Activated B cell treated with CpG ODN at 0.5 μM for 24 hours (primary cell): ENCODE measurements at regions not wholly inside any gene's neighbourhood (a gene's known extent, or its start where the extent isn't known, plus 50 kb on each side); places are given as distances from the start of the nearest gene placed in this dataset.

Experiments used
- ATAC-seq: fragments of 200-7000 bp; cut with Tn5 transposase; one replicate; pipeline ENCODE4 v1.10.0; 2021; ENCODE audit warnings: low read depth, mild to moderate bottlenecking, moderate library complexity
- CTCF ChIA-PET: fragments of 350-600 bp; sonication (Branson Sonifier 250); formaldehyde crosslinking; loops from one replicate; lab custom pipeline; 2021; ENCODE audit warnings: antibody characterized with exemption; lab: Charles Lee
- POLR2A ChIA-PET: fragments of 350-600 bp; sonication (Branson Sonifier 250); formaldehyde crosslinking; loops from one replicate; lab custom pipeline; 2021; ENCODE audit warnings: antibody characterized with exemption; lab: Charles Lee
- DNase-seq: peaks from one replicate; pipeline ENCODE4 v3.0.0; 2022
- H3K27ac Mint-ChIP-seq: one replicate; pipeline ENCODE4 v1.8.0; 2020; ENCODE audit warnings: mixed read lengths
- H3K27me3 Mint-ChIP-seq: one replicate; pipeline ENCODE4 v1.8.0; 2021; ENCODE audit warnings: mixed read lengths
- H3K36me3 Mint-ChIP-seq: one replicate; pipeline ENCODE4 v1.8.0; 2021; ENCODE audit warnings: low read depth, mixed read lengths
- H3K4me1 Mint-ChIP-seq: one replicate; pipeline ENCODE4 v1.8.0; 2021; ENCODE audit warnings: mixed read lengths
- H3K4me3 Mint-ChIP-seq: one replicate; pipeline ENCODE4 v1.8.0; 2020; ENCODE audit warnings: mild to moderate bottlenecking, mixed read lengths
- H3K9me3 Mint-ChIP-seq: one replicate; pipeline ENCODE4 v1.8.0; 2020; ENCODE audit warnings: mixed read lengths
- intact Hi-C: fragments of 100-400 bp; cut with micrococcal nuclease; formaldehyde crosslinking; loops from one replicate; pipeline ENCODE4 v1.15.1; 2024
- TF ChIP-seq, protein P1 (sequence below): fragments of 200-600 bp; IDR thresholded peaks from one replicate; pipeline ENCODE4 v1.8.0; 2022; ENCODE audit warnings: antibody characterized with exemption, mild to moderate bottlenecking

DNA sequence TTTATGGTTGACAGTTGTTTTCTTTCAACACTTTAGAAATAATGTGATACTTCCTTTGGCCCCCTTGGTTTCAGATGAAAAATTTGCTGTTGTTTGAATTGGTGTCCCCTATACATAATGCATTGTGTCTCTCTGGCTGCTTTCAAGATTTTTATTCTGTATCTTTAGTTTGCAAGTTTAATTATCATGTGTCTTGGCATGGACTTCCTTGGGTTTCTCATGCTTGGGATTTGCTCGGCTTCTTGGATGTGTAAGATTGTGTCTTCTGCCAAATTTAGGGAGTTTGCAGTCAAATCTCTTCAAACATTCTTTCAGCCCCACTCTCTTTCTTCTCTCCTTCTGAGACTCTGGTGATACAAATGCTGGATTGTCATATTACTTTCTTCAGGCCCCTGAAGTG, 53.4 kb upstream of the PTPRG start:
- intact Hi-C loops: no loop called here
- POLR2A ChIA-PET: no interaction called here
- H3K27me3 Mint-ChIP-seq: peaks cover 5% of the 10 kb centered on the region

More for the DNA sequence above, 53.4 kb upstream of the PTPRG start:
- no peaks in the 10 kb centered on the region for H3K4me1 Mint-ChIP-seq
- TF ChIP-seq, protein P1, sequence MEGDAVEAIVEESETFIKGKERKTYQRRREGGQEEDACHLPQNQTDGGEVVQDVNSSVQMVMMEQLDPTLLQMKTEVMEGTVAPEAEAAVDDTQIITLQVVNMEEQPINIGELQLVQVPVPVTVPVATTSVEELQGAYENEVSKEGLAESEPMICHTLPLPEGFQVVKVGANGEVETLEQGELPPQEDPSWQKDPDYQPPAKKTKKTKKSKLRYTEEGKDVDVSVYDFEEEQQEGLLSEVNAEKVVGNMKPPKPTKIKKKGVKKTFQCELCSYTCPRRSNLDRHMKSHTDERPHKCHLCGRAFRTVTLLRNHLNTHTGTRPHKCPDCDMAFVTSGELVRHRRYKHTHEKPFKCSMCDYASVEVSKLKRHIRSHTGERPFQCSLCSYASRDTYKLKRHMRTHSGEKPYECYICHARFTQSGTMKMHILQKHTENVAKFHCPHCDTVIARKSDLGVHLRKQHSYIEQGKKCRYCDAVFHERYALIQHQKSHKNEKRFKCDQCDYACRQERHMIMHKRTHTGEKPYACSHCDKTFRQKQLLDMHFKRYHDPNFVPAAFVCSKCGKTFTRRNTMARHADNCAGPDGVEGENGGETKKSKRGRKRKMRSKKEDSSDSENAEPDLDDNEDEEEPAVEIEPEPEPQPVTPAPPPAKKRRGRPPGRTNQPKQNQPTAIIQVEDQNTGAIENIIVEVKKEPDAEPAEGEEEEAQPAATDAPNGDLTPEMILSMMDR: no peak
- no peaks in the 10 kb centered on the region for H3K9me3 Mint-ChIP-seq
- ATAC-seq: no peak
- H3K4me3 Mint-ChIP-seq: no peak overlapping the region
- H3K36me3 Mint-ChIP-seq: no peaks in the 10 kb centered on the region
- H3K27ac Mint-ChIP-seq: no peak overlapping the region
- no peak for DNase-seq
- CTCF ChIA-PET: no interaction called here
